Progenitor cell of endocrine pancreas (in vitro differentiated cells): ENCODE measurements at regions not wholly inside any gene's neighbourhood (a gene's known extent, or its start where the extent isn't known, plus 50 kb on each side); places are given as distances from the start of the nearest gene placed in this dataset.

Experiments used
- DNase-seq: peaks from one replicate; pipeline ENCODE4 v3.0.0; 2021; ENCODE audit warnings: low spot score; ENCODE audit not compliant: unreplicated experiment
- H3K27ac Mint-ChIP-seq: 2 replicates; pipeline ENCODE4 v1.8.0; 2021; ENCODE audit warnings: mild to moderate bottlenecking, moderate library complexity, mixed read lengths
- H3K27me3 Mint-ChIP-seq: 2 replicates; pipeline ENCODE4 v1.8.0; 2021; ENCODE audit warnings: mixed read lengths
- H3K36me3 Mint-ChIP-seq: 2 replicates; pipeline ENCODE4 v1.8.0; 2022; ENCODE audit warnings: mixed read lengths; ENCODE audit not compliant: insufficient read depth
- H3K4me1 Mint-ChIP-seq: 2 replicates; pipeline ENCODE4 v1.8.0; 2021; ENCODE audit warnings: low read depth, mixed read lengths
- H3K4me3 Mint-ChIP-seq: 2 replicates; pipeline ENCODE4 v1.8.0; 2021; ENCODE audit warnings: low read depth, mild to moderate bottlenecking, moderate library complexity, mixed read lengths
- H3K9me3 Mint-ChIP-seq: 2 replicates; pipeline ENCODE4 v1.8.0; 2021; ENCODE audit warnings: low read depth, mixed read lengths
- CTCF ChIP-seq: fragments of 200-600 bp; sonication (generic); IDR thresholded peaks from one replicate; pipeline ENCODE4 v1.5.0; 2021; ENCODE audit warnings: antibody characterized with exemption, mild to moderate bottlenecking; ENCODE audit not compliant: unreplicated experiment

- DNase-seq = no peak
- no peak for TF ChIP-seq CTCF
Measured at GRCh38 chr11:15821451-15821850, 534.9 kb downstream of the SOX6 start.

GRCh38 chr11:15824060-15824459, 532.3 kb downstream of the SOX6 start:
- Mint-ChIP-seq H3K27me3 (peaks cover 6% of the 10 kb centered on the region), H3K4me3 (no peak overlapping the region), H3K27ac (no peak overlapping the region), H3K4me1 (peaks cover 4% of the 10 kb centered on the region), H3K36me3 (no peaks in the 10 kb centered on the region), H3K9me3 (no peaks in the 10 kb centered on the region)
- no peak for TF ChIP-seq CTCF
- no peak for DNase-seq

More at GRCh38 chr11:15821451-15821850, 534.9 kb downstream of the SOX6 start:
- Mint-ChIP-seq H3K9me3 (no peaks in the 10 kb centered on the region), H3K4me3 (no peak overlapping the region), H3K36me3 (no peaks in the 10 kb centered on the region), H3K4me1 (peaks cover 10% of the 10 kb centered on the region), H3K27me3 (peaks cover 6% of the 10 kb centered on the region), H3K27ac (no peak overlapping the region)

GRCh38 chr11:15825976-15826650, 530.2 kb downstream of the SOX6 start:
- no peak overlapping the region for H3K27ac Mint-ChIP-seq
- peaks cover 3% of the 10 kb centered on the region for H3K4me1 Mint-ChIP-seq
- DNase-seq = no peak
- H3K27me3 Mint-ChIP-seq = peaks cover 6% of the 10 kb centered on the region
- no peaks in the 10 kb centered on the region for H3K9me3 Mint-ChIP-seq
- no peaks in the 10 kb centered on the region for H3K36me3 Mint-ChIP-seq
- no peak overlapping the region for H3K4me3 Mint-ChIP-seq
- no peak for TF ChIP-seq CTCF

GRCh38 chr11:15826826-15827225, 529.5 kb downstream of the SOX6 start:
- Mint-ChIP-seq H3K4me3 (no peak overlapping the region), H3K4me1 (peaks cover 3% of the 10 kb centered on the region), H3K27me3 (peaks cover 7% of the 10 kb centered on the region), H3K27ac (no peak overlapping the region), H3K36me3 (no peaks in the 10 kb centered on the region), H3K9me3 (no peaks in the 10 kb centered on the region)
- TF ChIP-seq CTCF = peak; percentile 74
- peak; percentile 70 for DNase-seq

- no peaks in the 10 kb centered on the region for H3K36me3 Mint-ChIP-seq
- peak overlapping the region; percentile 81 for H3K27ac Mint-ChIP-seq
- DNase-seq = no peak
- H3K4me3 Mint-ChIP-seq = no peak overlapping the region
- no peaks in the 10 kb centered on the region for H3K9me3 Mint-ChIP-seq
- no peak for TF ChIP-seq CTCF
- H3K27me3 Mint-ChIP-seq = peaks cover 11% of the 10 kb centered on the region
- peaks cover 3% of the 10 kb centered on the region for H3K4me1 Mint-ChIP-seq
Measured at GRCh38 chr11:15828215-15828853, 528.0 kb downstream of the SOX6 start.
